Caco-2 (cell line): ENCODE measurements at regions not wholly inside any gene's neighbourhood (a gene's known extent, or its start where the extent isn't known, plus 50 kb on each side); places are given as distances from the start of the nearest gene placed in this dataset.

Source experiments
- BruUV-seq: library from RNA; stranded (reverse); fragments of 400-500 nt; replicated peaks from 2 replicates; lab custom pipeline; 2021; lab: Mats Ljungman, UMichigan
- CTCF ChIA-PET: fragments of 300-600 bp; sonication (Branson Sonifier 250); formaldehyde crosslinking; loops from one replicate; lab custom pipeline; 2022; ENCODE audit warnings: antibody characterized with exemption; lab: Charles Lee
- POLR2A ChIA-PET: fragments of 300-600 bp; sonication (Branson Sonifier 250); formaldehyde crosslinking; loops from one replicate; lab custom pipeline; 2022; ENCODE audit warnings: antibody characterized with exemption; lab: Charles Lee
- DNase-seq, 2 experiments: peaks; one replicate each; pipeline versions ENCODE4 v3.0.0 to v3.0.0-alpha.2; 2020 to 2022
- H3K27me3 ChIP-seq: replicated peaks from 2 replicates; pipeline ENCODE4 v1.6.0; 2011; ENCODE audit warnings: low read length; ENCODE audit not compliant: control insufficient read depth, insufficient read depth
- H3K36me3 ChIP-seq: 2 replicates; pipeline ENCODE4 v1.5.1; 2011; ENCODE audit warnings: low read length; ENCODE audit not compliant: control insufficient read depth, insufficient read depth
- H3K4me1 ChIP-seq: fragments of 250-450 bp; sonication (Bioruptor Pico); 2 replicates; pipeline ENCODE4 v1.5.1; 2020; ENCODE audit warnings: mild to moderate bottlenecking
- H3K4me3 ChIP-seq: 2 replicates; pipeline ENCODE4 v1.5.1; 2011; ENCODE audit warnings: low read depth, mild to moderate bottlenecking, control low read depth, low read length
- H3K9me3 ChIP-seq: fragments of 250-450 bp; sonication (Bioruptor Pico); 2 replicates; pipeline ENCODE4 v1.5.1; 2020; ENCODE audit warnings: mild to moderate bottlenecking, moderate library complexity
- H3K27ac Mint-ChIP-seq: one replicate; pipeline ENCODE4 v1.8.0; 2022; ENCODE audit warnings: mixed read lengths; ENCODE audit not compliant: unreplicated experiment
- H3K27me3 Mint-ChIP-seq: one replicate; pipeline ENCODE4 v1.8.0; 2022; ENCODE audit warnings: mixed read lengths; ENCODE audit not compliant: insufficient read depth, unreplicated experiment
- H3K36me3 Mint-ChIP-seq: one replicate; pipeline ENCODE4 v1.8.0; 2022; ENCODE audit warnings: mild to moderate bottlenecking, mixed read lengths; ENCODE audit not compliant: insufficient read depth, unreplicated experiment
- H3K4me1 Mint-ChIP-seq: one replicate; pipeline ENCODE4 v1.8.0; 2022; ENCODE audit warnings: low read depth, mixed read lengths; ENCODE audit not compliant: unreplicated experiment
- H3K4me3 Mint-ChIP-seq: one replicate; pipeline ENCODE4 v1.8.0; 2022; ENCODE audit warnings: mild to moderate bottlenecking, moderate library complexity, mixed read lengths; ENCODE audit not compliant: unreplicated experiment
- H3K9me3 Mint-ChIP-seq: one replicate; pipeline ENCODE4 v1.8.0; 2022; ENCODE audit warnings: mixed read lengths; ENCODE audit not compliant: unreplicated experiment
- intact Hi-C: fragments of 100-400 bp; cut with micrococcal nuclease; formaldehyde crosslinking; loops from one replicate; pipeline ENCODE4 v1.10.0; 2022; ENCODE audit not compliant: unreplicated experiment
- TF ChIP-seq, protein P1 (sequence below), 2 experiments: fragments of 200-600 bp in 1 of 2; IDR thresholded peaks; 1 replicate in 1 of 2; 2 replicates in 1 of 2; pipeline versions ENCODE4 v1.5.1 to v1.8.0; 2011 to 2022; ENCODE audit warnings: antibody characterized with exemption in 1 of 2, control low read depth in 1 of 2, inconsistent platforms in 1 of 2, low read depth in 1 of 2, low read length in 1 of 2, mild to moderate bottlenecking in 1 of 2, moderate library complexity in 1 of 2; ENCODE audit not compliant: insufficient read depth in 1 of 2, severe bottlenecking in 1 of 2, unreplicated experiment in 1 of 2

DNA sequence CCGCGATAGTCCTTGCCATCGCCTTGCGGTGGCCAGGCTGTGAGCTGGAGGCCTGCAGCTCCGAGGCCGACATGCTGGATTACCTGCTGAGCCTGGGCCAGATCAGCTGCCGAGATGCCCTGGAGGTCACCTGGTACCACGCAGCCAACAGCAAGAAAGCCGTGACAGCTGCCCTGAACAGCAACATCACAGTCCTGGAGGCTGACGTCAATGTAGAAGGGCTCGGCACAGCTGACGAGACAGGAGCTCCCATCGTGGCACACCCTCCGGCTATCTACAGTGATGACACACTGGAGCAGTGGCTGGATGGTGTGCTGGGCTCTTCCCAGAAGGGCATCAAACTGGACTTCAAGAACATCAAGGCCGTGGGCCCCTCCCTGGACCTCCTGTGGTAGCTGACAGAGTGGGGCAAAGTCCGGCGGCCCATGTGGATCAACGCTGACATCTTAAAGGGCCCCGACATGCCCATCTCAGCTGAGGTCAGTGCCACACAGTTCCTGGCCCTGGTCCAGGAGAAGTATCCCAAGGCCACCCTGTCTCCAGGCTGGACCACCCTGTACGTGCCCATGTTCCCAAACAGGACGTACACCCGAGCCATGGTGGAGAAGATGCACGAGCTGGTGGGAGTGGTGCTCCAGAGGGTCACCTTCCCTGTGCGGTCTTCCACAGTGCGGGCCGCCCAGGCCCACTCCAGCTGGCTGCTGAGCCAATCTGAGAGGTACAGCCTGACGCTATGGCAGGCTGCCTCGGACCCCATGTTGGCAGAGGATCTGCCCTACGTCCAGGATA, 70.2 kb downstream of the FAM43A start:
- H3K4me1 ChIP-seq, result no peaks in the 10 kb centered on the region
- H3K9me3 Mint-ChIP-seq, result no peaks in the 10 kb centered on the region
- no peaks in the 10 kb centered on the region for H3K27me3 ChIP-seq
- ChIA-PET POLR2A (no interaction called here), CTCF (interaction anchor here (0.6 kb wide), 1 partner anchor 312 kb away, joined by 5 read pairs; no protein-coding TSS in a partner anchor)
- intact Hi-C loops, result no loop called here
- H3K4me1 Mint-ChIP-seq, result no peaks in the 10 kb centered on the region
- H3K27ac Mint-ChIP-seq, result no peak overlapping the region
- no peak overlapping the region for H3K4me3 ChIP-seq
- no peaks in the 10 kb centered on the region for H3K36me3 ChIP-seq
- no peaks in the 10 kb centered on the region for H3K27me3 Mint-ChIP-seq
- no peak overlapping the region for H3K4me3 Mint-ChIP-seq
- TF ChIP-seq, protein P1, sequence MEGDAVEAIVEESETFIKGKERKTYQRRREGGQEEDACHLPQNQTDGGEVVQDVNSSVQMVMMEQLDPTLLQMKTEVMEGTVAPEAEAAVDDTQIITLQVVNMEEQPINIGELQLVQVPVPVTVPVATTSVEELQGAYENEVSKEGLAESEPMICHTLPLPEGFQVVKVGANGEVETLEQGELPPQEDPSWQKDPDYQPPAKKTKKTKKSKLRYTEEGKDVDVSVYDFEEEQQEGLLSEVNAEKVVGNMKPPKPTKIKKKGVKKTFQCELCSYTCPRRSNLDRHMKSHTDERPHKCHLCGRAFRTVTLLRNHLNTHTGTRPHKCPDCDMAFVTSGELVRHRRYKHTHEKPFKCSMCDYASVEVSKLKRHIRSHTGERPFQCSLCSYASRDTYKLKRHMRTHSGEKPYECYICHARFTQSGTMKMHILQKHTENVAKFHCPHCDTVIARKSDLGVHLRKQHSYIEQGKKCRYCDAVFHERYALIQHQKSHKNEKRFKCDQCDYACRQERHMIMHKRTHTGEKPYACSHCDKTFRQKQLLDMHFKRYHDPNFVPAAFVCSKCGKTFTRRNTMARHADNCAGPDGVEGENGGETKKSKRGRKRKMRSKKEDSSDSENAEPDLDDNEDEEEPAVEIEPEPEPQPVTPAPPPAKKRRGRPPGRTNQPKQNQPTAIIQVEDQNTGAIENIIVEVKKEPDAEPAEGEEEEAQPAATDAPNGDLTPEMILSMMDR (IDR thresholded peaks at IDR 0.05; ENCODE audit: insufficient read depth in 1 of 2, low read depth in 1 of 2, low read length in 1 of 2, severe bottlenecking in 1 of 2, unreplicated experiment in 1 of 2), result no peak
- no peaks in the 10 kb centered on the region for H3K36me3 Mint-ChIP-seq
- no TSS peak for BruUV-seq
- no peak for DNase-seq
- H3K9me3 ChIP-seq, result no peaks in the 10 kb centered on the region

DNA sequence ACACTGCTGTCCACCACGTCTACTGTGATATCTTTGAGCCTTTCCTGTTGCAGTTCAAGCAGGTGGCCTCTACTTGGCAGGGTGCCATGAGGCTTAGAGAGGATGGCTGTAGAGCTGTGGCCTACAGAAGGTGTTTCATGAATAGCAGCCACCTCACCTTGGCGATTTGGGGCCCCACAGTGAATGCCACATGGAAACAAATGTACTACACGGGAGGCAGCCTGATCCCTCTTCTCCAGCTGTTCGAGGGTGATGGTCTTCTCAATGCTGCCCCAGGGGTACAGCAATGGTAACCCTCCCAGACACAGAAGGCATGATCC, 70.7 kb downstream of the FAM43A start:
- DNase-seq, result no peak
- Mint-ChIP-seq H3K4me3 (no peak overlapping the region), H3K36me3 (no peaks in the 10 kb centered on the region), H3K27me3 (no peaks in the 10 kb centered on the region), H3K27ac (no peak overlapping the region), H3K9me3 (no peaks in the 10 kb centered on the region), H3K4me1 (no peaks in the 10 kb centered on the region)
- TF ChIP-seq, protein P1 (IDR thresholded peaks at IDR 0.05; ENCODE audit: insufficient read depth in 1 of 2, low read depth in 1 of 2, low read length in 1 of 2, severe bottlenecking in 1 of 2, unreplicated experiment in 1 of 2), result no peak
- Histone ChIP-seq H3K36me3 (no peaks in the 10 kb centered on the region), H3K9me3 (no peaks in the 10 kb centered on the region), H3K27me3 (no peaks in the 10 kb centered on the region), H3K4me3 (no peak overlapping the region), H3K4me1 (no peaks in the 10 kb centered on the region)
- CTCF ChIA-PET, result no interaction called here
- POLR2A ChIA-PET, result no interaction called here
- BruUV-seq, result no TSS peak
- intact Hi-C loops, result no loop called here

DNA sequence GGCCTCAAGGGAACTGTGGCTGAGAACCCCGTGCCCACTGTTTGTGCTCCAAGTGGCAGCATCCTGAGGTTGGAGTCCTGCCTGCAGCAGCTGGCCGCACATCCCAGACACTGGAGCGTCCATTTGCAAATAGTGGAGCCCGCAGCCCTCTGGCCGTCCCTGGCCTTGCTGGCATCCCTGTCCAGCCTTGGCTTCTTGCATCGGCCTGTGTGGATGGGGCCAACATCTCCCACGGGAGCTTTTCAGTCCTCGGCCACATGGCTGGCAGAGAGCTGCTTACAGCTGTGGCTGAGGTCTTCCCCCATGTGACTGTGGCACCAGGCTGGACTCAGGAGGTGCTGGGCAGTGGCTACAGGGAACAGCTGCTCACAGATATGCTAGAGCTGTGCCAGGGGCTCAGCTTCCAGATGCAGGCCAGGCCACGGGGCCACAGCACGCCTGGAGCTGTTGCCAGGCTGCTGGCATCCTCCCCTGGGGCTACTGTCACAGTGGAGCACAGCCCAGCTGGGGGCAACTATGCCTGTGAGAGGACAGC, 71.2 kb downstream of the FAM43A start:
- TF ChIP-seq, protein P1 (IDR thresholded peaks at IDR 0.05; ENCODE audit: insufficient read depth in 1 of 2, low read depth in 1 of 2, low read length in 1 of 2, severe bottlenecking in 1 of 2, unreplicated experiment in 1 of 2), result no peak
- Mint-ChIP-seq H3K27me3 (no peaks in the 10 kb centered on the region), H3K9me3 (no peaks in the 10 kb centered on the region), H3K4me1 (no peaks in the 10 kb centered on the region), H3K4me3 (no peak overlapping the region), H3K27ac (no peak overlapping the region), H3K36me3 (no peaks in the 10 kb centered on the region)
- no peak overlapping the region for H3K4me3 ChIP-seq
- intact Hi-C loops, result no loop called here
- no peaks in the 10 kb centered on the region for H3K4me1 ChIP-seq
- H3K36me3 ChIP-seq, result no peaks in the 10 kb centered on the region
- ChIA-PET CTCF (no interaction called here), POLR2A (no interaction called here)
- no peaks in the 10 kb centered on the region for H3K9me3 ChIP-seq
- H3K27me3 ChIP-seq, result no peaks in the 10 kb centered on the region
- DNase-seq, result no peak
- no TSS peak for BruUV-seq
